Stimulated activated CD4-positive, alpha-beta T cell treated with anti-CD3 and anti-CD28 coated beads, Interleukin-15, amount 100 ng/mL, for 48 hours (primary cell): ENCODE measurements at regions not wholly inside any gene's neighbourhood (a gene's known extent, or its start where the extent isn't known, plus 50 kb on each side); places are given as distances from the start of the nearest gene placed in this dataset.

ENCODE experiments used
- DNase-seq, 2 donors: peaks; one replicate each; pipeline ENCODE4 v3.0.0-alpha.2; 2020; ENCODE audit warnings: low read depth in 2 of 2

GRCh38 chr9:13896922-13897835 is 416.8 kb downstream of the NFIB start:
- DNase-seq, result no peak

GRCh38 chr9:13896047-13896446 is 417.9 kb downstream of the NFIB start:
- DNase-seq, result no peak

GRCh38 chr9:13885258-13885657 is 428.7 kb downstream of the NFIB start:
- no peak for DNase-seq

- DNase-seq, result no peak
These were observed 434.0 kb downstream of the NFIB start for GRCh38 chr9:13879981-13880380.

GRCh38 chr9:13879011-13879410 is 434.9 kb downstream of the NFIB start:
- no peak for DNase-seq

- DNase-seq, result no peak
These were observed 435.7 kb downstream of the NFIB start for GRCh38 chr9:13878241-13878711.

GRCh38 chr9:13876741-13877140 is 437.2 kb downstream of the NFIB start:
- no peak for DNase-seq

- DNase-seq, result no peak
These were observed 440.7 kb downstream of the NFIB start for GRCh38 chr9:13873203-13873602.

GRCh38 chr9:13868336-13868735 is 445.6 kb downstream of the NFIB start:
- DNase-seq, result no peak

- no peak for DNase-seq
These were observed 448.1 kb downstream of the NFIB start for GRCh38 chr9:13865869-13866268.

GRCh38 chr9:13863112-13863511 is 450.8 kb downstream of the NFIB start:
- DNase-seq, result no peak

GRCh38 chr9:13862654-13863053 is 451.3 kb downstream of the NFIB start:
- DNase-seq, result no peak

- no peak for DNase-seq
These were observed 452.8 kb downstream of the NFIB start for GRCh38 chr9:13860946-13861640.

- DNase-seq, result no peak
These were observed 453.9 kb downstream of the NFIB start for GRCh38 chr9:13860019-13860418.

- DNase-seq, result no peak
These were observed 456.4 kb downstream of the NFIB start for GRCh38 chr9:13857521-13857920.

- no peak for DNase-seq
These were observed 466.7 kb downstream of the NFIB start for GRCh38 chr9:13847270-13847669.

- no peak for DNase-seq
These were observed 468.5 kb downstream of the NFIB start for GRCh38 chr9:13845460-13845859.

- no peak for DNase-seq
These were observed 472.0 kb downstream of the NFIB start for GRCh38 chr9:13841746-13842462.

GRCh38 chr9:13832446-13832845 is 481.5 kb downstream of the NFIB start:
- DNase-seq, result no peak

GRCh38 chr9:13823026-13823425 is 490.9 kb downstream of the NFIB start:
- DNase-seq, result no peak

- DNase-seq, result no peak
These were observed 496.1 kb downstream of the NFIB start for GRCh38 chr9:13817754-13818278.

GRCh38 chr9:13816837-13817236 is 497.1 kb downstream of the NFIB start:
- no peak for DNase-seq
